ENCODE measurements at regions not wholly inside any gene's neighbourhood (a gene's known extent, or its start where the extent isn't known, plus 50 kb on each side); places are given as distances from the start of the nearest gene placed in this dataset.

DNA sequence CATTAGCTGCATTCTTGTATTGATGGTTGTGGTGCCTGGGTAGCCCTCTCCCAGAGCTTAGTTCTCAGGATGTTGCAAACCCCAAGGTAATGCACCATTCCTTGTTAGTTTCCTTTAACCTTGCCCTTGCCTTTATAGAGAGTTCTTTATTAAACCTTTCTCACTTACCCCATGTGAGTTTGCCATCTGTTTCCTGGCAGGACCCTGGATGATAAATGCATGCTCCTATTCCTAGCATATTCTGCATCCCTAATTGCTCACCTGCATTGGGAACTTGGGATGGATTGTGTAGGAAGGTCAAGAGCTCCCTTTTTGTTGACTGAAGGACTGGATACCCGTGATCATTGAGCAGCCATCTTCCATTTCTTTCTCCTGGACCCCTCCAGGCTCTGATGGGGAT is 59.9 kb upstream of the AP1S2 start:
- TF ChIP-seq EZH2 (IDR thresholded peaks at IDR 0.05), result no peak
- no peak for TF ChIP-seq POLR2AphosphoS5 (IDR thresholded peaks at IDR 0.05; ENCODE audit: borderline replicate concordance, low read depth, low read length)
- no peak for TF ChIP-seq FOXP2 (optimal IDR thresholded peaks at IDR 0.05; ENCODE audit: control extremely low read depth, extremely low read length, insufficient read depth)

Measured in SK-N-MC (cell line).